ENCODE measurements at regions not wholly inside any gene's neighbourhood (a gene's known extent, or its start where the extent isn't known, plus 50 kb on each side); places are given as distances from the start of the nearest gene placed in this dataset.

DNA sequence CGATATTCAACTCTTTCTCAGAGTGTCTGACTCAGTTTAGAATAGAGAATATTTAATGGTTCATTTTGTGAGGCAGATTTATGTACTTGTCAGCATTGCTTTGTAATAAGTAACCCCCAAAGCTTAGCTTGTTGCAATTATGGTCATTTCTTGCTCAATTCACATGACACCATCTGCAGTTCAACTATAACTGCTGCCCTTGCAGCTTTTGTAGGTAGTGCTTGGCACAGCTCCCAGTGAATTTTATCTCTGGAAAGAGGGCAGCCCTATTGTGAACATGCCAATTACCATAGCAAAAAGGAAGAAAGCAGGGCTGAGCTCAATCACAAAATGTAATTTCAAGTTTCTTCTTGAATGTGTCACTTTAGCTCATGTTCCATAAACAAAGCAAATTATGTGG is 1587.7 kb upstream of the ACO1 start:
- TF ChIP-seq, protein P1, sequence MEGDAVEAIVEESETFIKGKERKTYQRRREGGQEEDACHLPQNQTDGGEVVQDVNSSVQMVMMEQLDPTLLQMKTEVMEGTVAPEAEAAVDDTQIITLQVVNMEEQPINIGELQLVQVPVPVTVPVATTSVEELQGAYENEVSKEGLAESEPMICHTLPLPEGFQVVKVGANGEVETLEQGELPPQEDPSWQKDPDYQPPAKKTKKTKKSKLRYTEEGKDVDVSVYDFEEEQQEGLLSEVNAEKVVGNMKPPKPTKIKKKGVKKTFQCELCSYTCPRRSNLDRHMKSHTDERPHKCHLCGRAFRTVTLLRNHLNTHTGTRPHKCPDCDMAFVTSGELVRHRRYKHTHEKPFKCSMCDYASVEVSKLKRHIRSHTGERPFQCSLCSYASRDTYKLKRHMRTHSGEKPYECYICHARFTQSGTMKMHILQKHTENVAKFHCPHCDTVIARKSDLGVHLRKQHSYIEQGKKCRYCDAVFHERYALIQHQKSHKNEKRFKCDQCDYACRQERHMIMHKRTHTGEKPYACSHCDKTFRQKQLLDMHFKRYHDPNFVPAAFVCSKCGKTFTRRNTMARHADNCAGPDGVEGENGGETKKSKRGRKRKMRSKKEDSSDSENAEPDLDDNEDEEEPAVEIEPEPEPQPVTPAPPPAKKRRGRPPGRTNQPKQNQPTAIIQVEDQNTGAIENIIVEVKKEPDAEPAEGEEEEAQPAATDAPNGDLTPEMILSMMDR (IDR thresholded peaks at IDR 0.05): no peak
- TF ChIP-seq POLR2A (IDR thresholded peaks at IDR 0.05): no peak

All from thyroid gland (tissue), 4 donors.